WTC11 (cell line): ENCODE measurements at regions not wholly inside any gene's neighbourhood (a gene's known extent, or its start where the extent isn't known, plus 50 kb on each side); places are given as distances from the start of the nearest gene placed in this dataset.

Experiments used
- ATAC-seq: fragments of 200-7000 bp; cut with Tn5 transposase; 2 replicates; pipeline ENCODE4 v1.10.0; 2021; ENCODE audit warnings: mild to moderate bottlenecking, moderate library complexity
- CTCF ChIA-PET: fragments of 300-600 bp; sonication (Branson Sonifier 250); formaldehyde crosslinking; loops from one replicate; lab custom pipeline; 2021; ENCODE audit warnings: antibody characterized with exemption; lab: Charles Lee
- POLR2A ChIA-PET: fragments of 350-600 bp; sonication (Branson Sonifier 250); formaldehyde crosslinking; loops from one replicate; lab custom pipeline; 2021; ENCODE audit warnings: antibody characterized with exemption; lab: Charles Lee
- DNase-seq: peaks from one replicate; pipeline ENCODE4 v3.0.0; 2021; ENCODE audit warnings: low spot score
- H3K27ac Mint-ChIP-seq: 2 replicates; pipeline ENCODE4 v1.8.0; 2021; ENCODE audit warnings: mixed read lengths
- H3K27me3 Mint-ChIP-seq: 2 replicates; pipeline ENCODE4 v1.8.0; 2021; ENCODE audit warnings: low read depth, mild to moderate bottlenecking, moderate library complexity, mixed read lengths
- H3K36me3 Mint-ChIP-seq: 2 replicates; pipeline ENCODE4 v1.8.0; 2021; ENCODE audit warnings: mixed read lengths
- H3K4me1 Mint-ChIP-seq: 2 replicates; pipeline ENCODE4 v1.8.0; 2022; ENCODE audit warnings: mixed read lengths
- H3K4me3 Mint-ChIP-seq: 2 replicates; pipeline ENCODE4 v1.8.0; 2021; ENCODE audit warnings: mild to moderate bottlenecking, moderate library complexity, mixed read lengths
- H3K9me3 Mint-ChIP-seq: 2 replicates; pipeline ENCODE4 v1.8.0; 2021; ENCODE audit warnings: mixed read lengths
- CBFB ChIP-seq: sonication (generic); formaldehyde crosslinking; IDR thresholded peaks from 2 replicates; pipeline ENCODE4 v1.8.1; 2022; ENCODE audit warnings: mild to moderate bottlenecking, low read depth, missing genetic modification reagents
- GRHL2 ChIP-seq: fragments of 250-450 bp; sonication (Bioruptor Pico); IDR thresholded peaks from 2 replicates; pipeline ENCODE4 v1.8.0; 2022; ENCODE audit warnings: mild to moderate bottlenecking, moderate library complexity; ENCODE audit not compliant: insufficient replicate concordance, severe bottlenecking
- IRF1 ChIP-seq: sonication (generic); formaldehyde crosslinking; IDR thresholded peaks from 2 replicates; pipeline ENCODE4 v1.8.0; 2023; ENCODE audit warnings: missing genetic modification reagents
- JAZF1 ChIP-seq: fragments of 250-450 bp; sonication (Bioruptor Pico); IDR thresholded peaks from 2 replicates; pipeline ENCODE4 v1.9.0; 2021; ENCODE audit warnings: moderate library complexity, mild to moderate bottlenecking, inconsistent platforms
- NR3C1 ChIP-seq: sonication (generic); formaldehyde crosslinking; conservative IDR thresholded peaks from 2 replicates; pipeline ENCODE4 v1.8.1; 2023; ENCODE audit warnings: low read depth, mild to moderate bottlenecking, missing genetic modification reagents
- PREB ChIP-seq: sonication (generic); formaldehyde crosslinking; IDR thresholded peaks from 2 replicates; pipeline ENCODE4 v1.8.1; 2022; ENCODE audit warnings: mild to moderate bottlenecking, missing genetic modification reagents, moderate library complexity, borderline replicate concordance
- RORB ChIP-seq: fragments of 250-450 bp; sonication (Bioruptor Pico); IDR thresholded peaks from 2 replicates; pipeline ENCODE4 v1.9.0; 2021; ENCODE audit warnings: mild to moderate bottlenecking
- ZNF138 ChIP-seq: sonication (generic); formaldehyde crosslinking; conservative IDR thresholded peaks from 2 replicates; pipeline ENCODE4 v1.8.1; 2022; ENCODE audit warnings: mild to moderate bottlenecking, moderate library complexity, missing genetic modification reagents
- ZNF219 ChIP-seq: sonication (generic); formaldehyde crosslinking; IDR thresholded peaks from 2 replicates; pipeline ENCODE4 v1.8.0; 2023; ENCODE audit warnings: missing genetic modification reagents, mild to moderate bottlenecking, borderline replicate concordance
- ZNF263 ChIP-seq: sonication (generic); formaldehyde crosslinking; IDR thresholded peaks from 2 replicates; pipeline ENCODE4 v1.8.1; 2022; ENCODE audit warnings: low read depth, mild to moderate bottlenecking, moderate library complexity, missing genetic modification reagents
- ZNF317 ChIP-seq: sonication (generic); formaldehyde crosslinking; IDR thresholded peaks from 2 replicates; pipeline ENCODE4 v1.8.1; 2023; ENCODE audit warnings: low read depth, mild to moderate bottlenecking, moderate library complexity, missing genetic modification reagents, borderline replicate concordance
- ZNF416 ChIP-seq: fragments of 250-450 bp; sonication (Bioruptor Pico); IDR thresholded peaks from 2 replicates; pipeline ENCODE4 v1.9.0; 2021; ENCODE audit warnings: mild to moderate bottlenecking, inconsistent platforms
- ZNF423 ChIP-seq: fragments of 250-450 bp; sonication (Bioruptor Pico); IDR thresholded peaks from 2 replicates; pipeline ENCODE4 v2.1.2; 2022; ENCODE audit warnings: mild to moderate bottlenecking, moderate library complexity
- ZNF512 ChIP-seq: sonication (generic); formaldehyde crosslinking; IDR thresholded peaks from 2 replicates; pipeline ENCODE4 v1.8.1; 2022; ENCODE audit warnings: missing genetic modification reagents, borderline replicate concordance
- TF ChIP-seq, protein P1 (sequence below): fragments of 250-450 bp; sonication (Bioruptor Pico); IDR thresholded peaks from 2 replicates; pipeline ENCODE4 v1.9.0; 2021; ENCODE audit warnings: mild to moderate bottlenecking
- TF ChIP-seq, protein P2 (sequence below): sonication (generic); formaldehyde crosslinking; IDR thresholded peaks from 2 replicates; pipeline ENCODE4 v1.8.0; 2022; ENCODE audit warnings: mild to moderate bottlenecking, missing genetic modification reagents
- TF ChIP-seq, protein P3 (sequence below): sonication (generic); formaldehyde crosslinking; IDR thresholded peaks from 2 replicates; pipeline ENCODE4 v1.8.1; 2022; ENCODE audit warnings: mild to moderate bottlenecking, moderate library complexity, missing genetic modification reagents
- TF ChIP-seq, protein P4 (sequence below): sonication (generic); formaldehyde crosslinking; conservative IDR thresholded peaks from 2 replicates; pipeline ENCODE4 v1.8.1; 2022; ENCODE audit warnings: mild to moderate bottlenecking, missing genetic modification reagents
- TF ChIP-seq, protein P5 (sequence below): sonication (generic); formaldehyde crosslinking; IDR thresholded peaks from 2 replicates; pipeline ENCODE4 v1.8.0; 2022; ENCODE audit warnings: mild to moderate bottlenecking, missing genetic modification reagents
- TF ChIP-seq, protein P6 (sequence below): fragments of 250-450 bp; sonication (Bioruptor Pico); IDR thresholded peaks from 2 replicates; pipeline ENCODE4 v1.9.0; 2021; ENCODE audit warnings: mild to moderate bottlenecking, borderline replicate concordance

DNA sequence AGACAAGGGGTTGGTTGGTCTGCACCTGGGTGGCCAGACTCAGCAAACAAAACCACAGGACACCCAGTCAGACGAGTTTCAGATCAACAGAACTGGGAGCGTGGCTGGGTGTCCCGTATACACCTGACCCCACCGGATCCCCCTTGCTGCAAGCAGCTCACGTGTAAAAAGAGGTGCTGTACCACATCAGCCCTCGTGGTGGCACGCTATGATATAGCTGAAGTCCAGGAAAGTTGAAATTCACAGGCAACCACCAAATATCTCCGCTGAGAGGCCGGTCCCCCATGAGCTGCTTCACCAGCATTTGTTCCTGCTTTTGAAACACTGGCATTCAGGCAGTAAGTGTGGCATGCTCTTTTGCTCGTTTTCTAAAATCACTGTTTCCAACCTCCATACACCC lies 92.3 kb downstream of the TUBA3C start (continued):
- TF ChIP-seq, protein P1, sequence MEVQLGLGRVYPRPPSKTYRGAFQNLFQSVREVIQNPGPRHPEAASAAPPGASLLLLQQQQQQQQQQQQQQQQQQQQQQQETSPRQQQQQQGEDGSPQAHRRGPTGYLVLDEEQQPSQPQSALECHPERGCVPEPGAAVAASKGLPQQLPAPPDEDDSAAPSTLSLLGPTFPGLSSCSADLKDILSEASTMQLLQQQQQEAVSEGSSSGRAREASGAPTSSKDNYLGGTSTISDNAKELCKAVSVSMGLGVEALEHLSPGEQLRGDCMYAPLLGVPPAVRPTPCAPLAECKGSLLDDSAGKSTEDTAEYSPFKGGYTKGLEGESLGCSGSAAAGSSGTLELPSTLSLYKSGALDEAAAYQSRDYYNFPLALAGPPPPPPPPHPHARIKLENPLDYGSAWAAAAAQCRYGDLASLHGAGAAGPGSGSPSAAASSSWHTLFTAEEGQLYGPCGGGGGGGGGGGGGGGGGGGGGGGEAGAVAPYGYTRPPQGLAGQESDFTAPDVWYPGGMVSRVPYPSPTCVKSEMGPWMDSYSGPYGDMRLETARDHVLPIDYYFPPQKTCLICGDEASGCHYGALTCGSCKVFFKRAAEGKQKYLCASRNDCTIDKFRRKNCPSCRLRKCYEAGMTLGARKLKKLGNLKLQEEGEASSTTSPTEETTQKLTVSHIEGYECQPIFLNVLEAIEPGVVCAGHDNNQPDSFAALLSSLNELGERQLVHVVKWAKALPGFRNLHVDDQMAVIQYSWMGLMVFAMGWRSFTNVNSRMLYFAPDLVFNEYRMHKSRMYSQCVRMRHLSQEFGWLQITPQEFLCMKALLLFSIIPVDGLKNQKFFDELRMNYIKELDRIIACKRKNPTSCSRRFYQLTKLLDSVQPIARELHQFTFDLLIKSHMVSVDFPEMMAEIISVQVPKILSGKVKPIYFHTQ (CRISPR knock-in tag): no peak
- TF ChIP-seq RORB (CRISPR knock-in tag) (no peak), ZNF317 (CRISPR knock-in tag) (no peak)
- TF ChIP-seq, protein P2, sequence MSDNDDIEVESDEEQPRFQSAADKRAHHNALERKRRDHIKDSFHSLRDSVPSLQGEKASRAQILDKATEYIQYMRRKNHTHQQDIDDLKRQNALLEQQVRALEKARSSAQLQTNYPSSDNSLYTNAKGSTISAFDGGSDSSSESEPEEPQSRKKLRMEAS (CRISPR knock-in tag): no peak
- TF ChIP-seq, protein P3, sequence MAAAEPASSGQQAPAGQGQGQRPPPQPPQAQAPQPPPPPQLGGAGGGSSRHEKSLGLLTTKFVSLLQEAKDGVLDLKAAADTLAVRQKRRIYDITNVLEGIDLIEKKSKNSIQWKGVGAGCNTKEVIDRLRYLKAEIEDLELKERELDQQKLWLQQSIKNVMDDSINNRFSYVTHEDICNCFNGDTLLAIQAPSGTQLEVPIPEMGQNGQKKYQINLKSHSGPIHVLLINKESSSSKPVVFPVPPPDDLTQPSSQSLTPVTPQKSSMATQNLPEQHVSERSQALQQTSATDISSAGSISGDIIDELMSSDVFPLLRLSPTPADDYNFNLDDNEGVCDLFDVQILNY (CRISPR knock-in tag): no peak

GRCh38 chr13:19088416-19088815 lies 93.2 kb downstream of the TUBA3C start:
- DNase-seq (no peak), ATAC-seq (no peak)
- Mint-ChIP-seq H3K4me3 (no peak overlapping the region), H3K36me3 (peaks cover 74% of the 10 kb centered on the region), H3K27me3 (peaks cover 27% of the 10 kb centered on the region), H3K9me3 (peaks cover 65% of the 10 kb centered on the region), H3K27ac (no peak overlapping the region), H3K4me1 (no peaks in the 10 kb centered on the region)
- CTCF ChIA-PET: no interaction called here
- POLR2A ChIA-PET: interaction anchor here (0.5 kb wide), 1 partner anchor 92 kb away, joined by 4 read pairs; no protein-coding TSS in a partner anchor
- TF ChIP-seq PREB (CRISPR knock-in tag) (no peak), CBFB (CRISPR knock-in tag) (no peak), GRHL2 (CRISPR knock-in tag) (no peak), JAZF1 (no peak), ZNF423 (CRISPR knock-in tag) (no peak), ZNF138 (no peak), ZNF416 (no peak), ZNF512 (CRISPR knock-in tag) (no peak), ZNF219 (CRISPR knock-in tag) (no peak), IRF1 (no peak), NR3C1 (no peak), ZNF263 (CRISPR knock-in tag) (no peak), RORB (CRISPR knock-in tag) (no peak)
- TF ChIP-seq, protein P4, sequence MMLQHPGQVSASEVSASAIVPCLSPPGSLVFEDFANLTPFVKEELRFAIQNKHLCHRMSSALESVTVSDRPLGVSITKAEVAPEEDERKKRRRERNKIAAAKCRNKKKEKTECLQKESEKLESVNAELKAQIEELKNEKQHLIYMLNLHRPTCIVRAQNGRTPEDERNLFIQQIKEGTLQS: no peak
- TF ChIP-seq, protein P5, sequence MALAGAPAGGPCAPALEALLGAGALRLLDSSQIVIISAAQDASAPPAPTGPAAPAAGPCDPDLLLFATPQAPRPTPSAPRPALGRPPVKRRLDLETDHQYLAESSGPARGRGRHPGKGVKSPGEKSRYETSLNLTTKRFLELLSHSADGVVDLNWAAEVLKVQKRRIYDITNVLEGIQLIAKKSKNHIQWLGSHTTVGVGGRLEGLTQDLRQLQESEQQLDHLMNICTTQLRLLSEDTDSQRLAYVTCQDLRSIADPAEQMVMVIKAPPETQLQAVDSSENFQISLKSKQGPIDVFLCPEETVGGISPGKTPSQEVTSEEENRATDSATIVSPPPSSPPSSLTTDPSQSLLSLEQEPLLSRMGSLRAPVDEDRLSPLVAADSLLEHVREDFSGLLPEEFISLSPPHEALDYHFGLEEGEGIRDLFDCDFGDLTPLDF (CRISPR knock-in tag): no peak
- TF ChIP-seq, protein P6, sequence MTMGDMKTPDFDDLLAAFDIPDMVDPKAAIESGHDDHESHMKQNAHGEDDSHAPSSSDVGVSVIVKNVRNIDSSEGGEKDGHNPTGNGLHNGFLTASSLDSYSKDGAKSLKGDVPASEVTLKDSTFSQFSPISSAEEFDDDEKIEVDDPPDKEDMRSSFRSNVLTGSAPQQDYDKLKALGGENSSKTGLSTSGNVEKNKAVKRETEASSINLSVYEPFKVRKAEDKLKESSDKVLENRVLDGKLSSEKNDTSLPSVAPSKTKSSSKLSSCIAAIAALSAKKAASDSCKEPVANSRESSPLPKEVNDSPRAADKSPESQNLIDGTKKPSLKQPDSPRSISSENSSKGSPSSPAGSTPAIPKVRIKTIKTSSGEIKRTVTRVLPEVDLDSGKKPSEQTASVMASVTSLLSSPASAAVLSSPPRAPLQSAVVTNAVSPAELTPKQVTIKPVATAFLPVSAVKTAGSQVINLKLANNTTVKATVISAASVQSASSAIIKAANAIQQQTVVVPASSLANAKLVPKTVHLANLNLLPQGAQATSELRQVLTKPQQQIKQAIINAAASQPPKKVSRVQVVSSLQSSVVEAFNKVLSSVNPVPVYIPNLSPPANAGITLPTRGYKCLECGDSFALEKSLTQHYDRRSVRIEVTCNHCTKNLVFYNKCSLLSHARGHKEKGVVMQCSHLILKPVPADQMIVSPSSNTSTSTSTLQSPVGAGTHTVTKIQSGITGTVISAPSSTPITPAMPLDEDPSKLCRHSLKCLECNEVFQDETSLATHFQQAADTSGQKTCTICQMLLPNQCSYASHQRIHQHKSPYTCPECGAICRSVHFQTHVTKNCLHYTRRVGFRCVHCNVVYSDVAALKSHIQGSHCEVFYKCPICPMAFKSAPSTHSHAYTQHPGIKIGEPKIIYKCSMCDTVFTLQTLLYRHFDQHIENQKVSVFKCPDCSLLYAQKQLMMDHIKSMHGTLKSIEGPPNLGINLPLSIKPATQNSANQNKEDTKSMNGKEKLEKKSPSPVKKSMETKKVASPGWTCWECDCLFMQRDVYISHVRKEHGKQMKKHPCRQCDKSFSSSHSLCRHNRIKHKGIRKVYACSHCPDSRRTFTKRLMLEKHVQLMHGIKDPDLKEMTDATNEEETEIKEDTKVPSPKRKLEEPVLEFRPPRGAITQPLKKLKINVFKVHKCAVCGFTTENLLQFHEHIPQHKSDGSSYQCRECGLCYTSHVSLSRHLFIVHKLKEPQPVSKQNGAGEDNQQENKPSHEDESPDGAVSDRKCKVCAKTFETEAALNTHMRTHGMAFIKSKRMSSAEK (CRISPR knock-in tag): no peak
- TF ChIP-seq, protein P2 (CRISPR knock-in tag): no peak
